ENCODE measurements at regions not wholly inside any gene's neighbourhood (a gene's known extent, or its start where the extent isn't known, plus 50 kb on each side); places are given as distances from the start of the nearest gene placed in this dataset.

DNA sequence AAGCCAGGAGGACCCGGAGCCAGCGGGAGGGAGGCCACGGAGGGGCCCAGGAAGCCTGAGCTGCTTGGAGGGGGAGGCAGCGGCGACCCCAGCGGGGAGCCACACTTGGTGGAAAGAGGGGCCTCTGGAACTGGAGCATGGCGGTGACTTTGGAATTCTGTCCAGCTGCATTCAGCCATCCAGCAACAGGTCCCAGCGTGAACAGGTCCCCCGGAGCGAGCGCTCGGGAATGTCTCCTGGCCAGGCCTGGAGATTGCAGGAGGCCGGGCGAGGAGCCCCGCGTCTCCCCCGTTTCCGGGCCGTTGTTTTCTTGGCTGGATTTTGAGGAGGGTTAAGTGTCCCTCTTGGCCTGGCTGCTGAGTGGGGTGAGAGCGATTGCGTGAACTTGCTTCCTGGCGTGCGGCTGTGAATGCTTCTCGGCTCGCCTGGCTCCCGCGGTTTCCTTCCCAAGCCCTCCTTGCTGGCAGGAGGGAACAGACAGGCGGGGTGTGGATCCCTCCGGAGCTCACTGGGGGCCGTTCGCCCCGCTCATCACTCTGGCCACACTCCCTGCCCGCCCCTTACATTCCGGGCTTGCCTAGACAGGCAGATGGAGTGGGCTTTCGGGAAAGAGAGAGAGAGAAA, 125.3 kb upstream of the IRX4 start:
- Histone ChIP-seq H3K27ac (ENCODE audit: low read depth, low read length, poor library complexity, severe bottlenecking) (no peak overlapping the region), H3K9me3 (ENCODE audit: low read length) (no peaks in the 10 kb centered on the region), H3K9me2 (ENCODE audit: low read depth, low read length) (no peaks in the 10 kb centered on the region), H3K9ac (ENCODE audit: low read length) (no peak overlapping the region), H3F3A (ENCODE audit: insufficient read depth, low read length) (no peaks in the 10 kb centered on the region), H4K20me1 (ENCODE audit: insufficient read depth, low read length) (no peaks in the 10 kb centered on the region), H3K4me3 (ENCODE audit: low read depth, low read length, poor library complexity, severe bottlenecking) (no peak overlapping the region), H3K4me1 (ENCODE audit: insufficient read depth, low read length, severe bottlenecking) (no peaks in the 10 kb centered on the region), H3K79me2 (ENCODE audit: insufficient read depth, low read length) (no peaks in the 10 kb centered on the region), H3K36me3 (ENCODE audit: insufficient read depth, low read length) (no peaks in the 10 kb centered on the region), H3K4me2 (ENCODE audit: low read length) (no peak overlapping the region), H2AFZ (ENCODE audit: low read length) (no peak overlapping the region), H3K27me3 (ENCODE audit: insufficient read depth, low read length) (0 out of 2 replicates have a peak, but pooled peaks cover 8% of the 10 kb centered on the region)
- TF ChIP-seq EZH2 (IDR thresholded peaks at IDR 0.05; ENCODE audit: borderline replicate concordance, low read length), result no peak
- TF ChIP-seq, protein P1, sequence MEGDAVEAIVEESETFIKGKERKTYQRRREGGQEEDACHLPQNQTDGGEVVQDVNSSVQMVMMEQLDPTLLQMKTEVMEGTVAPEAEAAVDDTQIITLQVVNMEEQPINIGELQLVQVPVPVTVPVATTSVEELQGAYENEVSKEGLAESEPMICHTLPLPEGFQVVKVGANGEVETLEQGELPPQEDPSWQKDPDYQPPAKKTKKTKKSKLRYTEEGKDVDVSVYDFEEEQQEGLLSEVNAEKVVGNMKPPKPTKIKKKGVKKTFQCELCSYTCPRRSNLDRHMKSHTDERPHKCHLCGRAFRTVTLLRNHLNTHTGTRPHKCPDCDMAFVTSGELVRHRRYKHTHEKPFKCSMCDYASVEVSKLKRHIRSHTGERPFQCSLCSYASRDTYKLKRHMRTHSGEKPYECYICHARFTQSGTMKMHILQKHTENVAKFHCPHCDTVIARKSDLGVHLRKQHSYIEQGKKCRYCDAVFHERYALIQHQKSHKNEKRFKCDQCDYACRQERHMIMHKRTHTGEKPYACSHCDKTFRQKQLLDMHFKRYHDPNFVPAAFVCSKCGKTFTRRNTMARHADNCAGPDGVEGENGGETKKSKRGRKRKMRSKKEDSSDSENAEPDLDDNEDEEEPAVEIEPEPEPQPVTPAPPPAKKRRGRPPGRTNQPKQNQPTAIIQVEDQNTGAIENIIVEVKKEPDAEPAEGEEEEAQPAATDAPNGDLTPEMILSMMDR (IDR thresholded peaks at IDR 0.05; ENCODE audit: low read length), result no peak

DNA sequence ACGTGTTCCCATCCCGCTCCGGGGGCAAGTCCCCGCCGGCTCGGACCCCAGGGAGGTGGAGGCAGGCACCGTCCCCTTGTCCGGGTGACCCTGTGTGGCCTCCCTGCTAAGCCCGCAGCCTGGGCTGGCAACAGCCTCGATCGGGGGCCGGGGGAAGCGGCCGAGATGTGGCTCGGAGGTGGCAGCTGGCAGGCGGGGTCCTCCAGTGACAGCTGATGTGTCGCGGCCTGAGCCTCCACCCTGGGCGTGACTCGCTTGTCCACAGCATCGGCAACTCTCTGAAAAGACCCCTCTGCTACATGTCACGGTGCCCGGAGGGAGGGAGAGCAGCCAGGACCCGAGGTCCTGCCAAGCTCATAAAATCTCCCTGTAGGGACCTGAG, 124.8 kb upstream of the IRX4 start:
- TF ChIP-seq EZH2 (IDR thresholded peaks at IDR 0.05; ENCODE audit: borderline replicate concordance, low read length), result no peak
- TF ChIP-seq, protein P1 (IDR thresholded peaks at IDR 0.05; ENCODE audit: low read length), result no peak
- Histone ChIP-seq H3K27me3 (ENCODE audit: insufficient read depth, low read length) (0 out of 2 replicates have a peak, but pooled peaks cover 8% of the 10 kb centered on the region), H4K20me1 (ENCODE audit: insufficient read depth, low read length) (no peaks in the 10 kb centered on the region), H3K4me2 (ENCODE audit: low read length) (no peak overlapping the region), H3K36me3 (ENCODE audit: insufficient read depth, low read length) (no peaks in the 10 kb centered on the region), H3K4me3 (ENCODE audit: low read depth, low read length, poor library complexity, severe bottlenecking) (no peak overlapping the region), H3K9me3 (ENCODE audit: low read length) (no peaks in the 10 kb centered on the region), H3K79me2 (ENCODE audit: insufficient read depth, low read length) (no peaks in the 10 kb centered on the region), H2AFZ (ENCODE audit: low read length) (no peak overlapping the region), H3K9ac (ENCODE audit: low read length) (no peak overlapping the region), H3F3A (ENCODE audit: insufficient read depth, low read length) (no peaks in the 10 kb centered on the region), H3K9me2 (ENCODE audit: low read depth, low read length) (no peaks in the 10 kb centered on the region), H3K27ac (ENCODE audit: low read depth, low read length, poor library complexity, severe bottlenecking) (no peak overlapping the region), H3K4me1 (ENCODE audit: insufficient read depth, low read length, severe bottlenecking) (no peaks in the 10 kb centered on the region)

DNA sequence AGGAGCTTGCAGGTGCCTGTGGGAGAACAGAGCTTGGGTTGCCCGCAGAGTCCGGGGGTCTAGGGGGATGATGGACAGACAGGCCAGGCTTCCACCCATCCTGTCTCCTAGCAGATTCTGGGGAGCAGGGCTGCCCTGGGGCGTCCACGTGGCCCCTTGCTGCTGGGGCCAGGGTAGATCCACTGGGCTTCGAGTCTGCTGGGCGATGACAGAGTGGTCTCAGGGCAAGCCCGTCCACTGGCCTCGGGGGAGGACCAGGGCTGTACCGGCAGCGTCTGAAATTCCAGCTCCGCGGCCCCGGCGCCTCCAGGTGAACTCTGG, 124.2 kb upstream of the IRX4 start:
- no peak overlapping the region for H3K9ac ChIP-seq (ENCODE audit: low read length)
- no peaks in the 10 kb centered on the region for H3K4me1 ChIP-seq (ENCODE audit: insufficient read depth, low read length, severe bottlenecking)
- H3K36me3 ChIP-seq (ENCODE audit: insufficient read depth, low read length), result no peaks in the 10 kb centered on the region
- no peak overlapping the region for H2AFZ ChIP-seq (ENCODE audit: low read length)
- no peak overlapping the region for H3K27ac ChIP-seq (ENCODE audit: low read depth, low read length, poor library complexity, severe bottlenecking)
- H3K9me3 ChIP-seq (ENCODE audit: low read length), result no peaks in the 10 kb centered on the region
- no peaks in the 10 kb centered on the region for H3K79me2 ChIP-seq (ENCODE audit: insufficient read depth, low read length)
- TF ChIP-seq, protein P1 (IDR thresholded peaks at IDR 0.05; ENCODE audit: low read length), result no peak
- TF ChIP-seq EZH2 (IDR thresholded peaks at IDR 0.05; ENCODE audit: borderline replicate concordance, low read length), result no peak
- 0 out of 2 replicates have a peak, but pooled peaks cover 8% of the 10 kb centered on the region for H3K27me3 ChIP-seq (ENCODE audit: insufficient read depth, low read length)
- H4K20me1 ChIP-seq (ENCODE audit: insufficient read depth, low read length), result no peaks in the 10 kb centered on the region
- H3K9me2 ChIP-seq (ENCODE audit: low read depth, low read length), result no peaks in the 10 kb centered on the region
- no peak overlapping the region for H3K4me2 ChIP-seq (ENCODE audit: low read length)
- H3K4me3 ChIP-seq (ENCODE audit: low read depth, low read length, poor library complexity, severe bottlenecking), result no peak overlapping the region
- no peaks in the 10 kb centered on the region for H3F3A ChIP-seq (ENCODE audit: insufficient read depth, low read length)

All from OCI-LY1 (cell line).